ENCODE measurements at regions not wholly inside any gene's neighbourhood (a gene's known extent, or its start where the extent isn't known, plus 50 kb on each side); places are given as distances from the start of the nearest gene placed in this dataset.

GRCh38 chr9:13487498-13487897 is 208.0 kb upstream of the MPDZ start:
- Histone ChIP-seq H3K27ac (ENCODE audit: low read depth, low read length) (no peak overlapping the region), H3K79me2 (ENCODE audit: insufficient read depth, low read length) (no peaks in the 10 kb centered on the region), H3K27me3 (ENCODE audit: insufficient read depth, low read length) (no peaks in the 10 kb centered on the region), H3K4me2 (ENCODE audit: insufficient read depth, low read length) (no peak overlapping the region), H3K9me3 (ENCODE audit: low read depth, low read length) (no peaks in the 10 kb centered on the region), H4K20me1 (ENCODE audit: insufficient read depth, low read length) (no peaks in the 10 kb centered on the region), H3K36me3 (ENCODE audit: insufficient read depth, low read length) (no peaks in the 10 kb centered on the region), H3K4me1 (ENCODE audit: insufficient read depth, low read length) (peaks cover 7% of the 10 kb centered on the region), H2AFZ (ENCODE audit: low read length) (no peak overlapping the region), H3K4me3 (ENCODE audit: insufficient read depth, low read length) (no peak overlapping the region)
- DNase-seq (ENCODE audit: insufficient read length, low spot score, missing footprints): no peak
- TF ChIP-seq CTCF (IDR thresholded peaks at IDR 0.05; ENCODE audit: extremely low read depth, low read depth, low read length): no peak

- Histone ChIP-seq H3K27ac (ENCODE audit: low read depth, low read length) (no peak overlapping the region), H3K36me3 (ENCODE audit: insufficient read depth, low read length) (no peaks in the 10 kb centered on the region), H3K4me3 (ENCODE audit: insufficient read depth, low read length) (no peak overlapping the region), H3K4me2 (ENCODE audit: insufficient read depth, low read length) (no peak overlapping the region), H3K27me3 (ENCODE audit: insufficient read depth, low read length) (no peaks in the 10 kb centered on the region), H3K4me1 (ENCODE audit: insufficient read depth, low read length) (peaks cover 7% of the 10 kb centered on the region), H4K20me1 (ENCODE audit: insufficient read depth, low read length) (no peaks in the 10 kb centered on the region), H2AFZ (ENCODE audit: low read length) (no peak overlapping the region), H3K79me2 (ENCODE audit: insufficient read depth, low read length) (no peaks in the 10 kb centered on the region), H3K9me3 (ENCODE audit: low read depth, low read length) (no peaks in the 10 kb centered on the region)
- DNase-seq (ENCODE audit: insufficient read length, low spot score, missing footprints): no peak
- no peak for TF ChIP-seq CTCF (IDR thresholded peaks at IDR 0.05; ENCODE audit: extremely low read depth, low read depth, low read length)
These were observed 207.6 kb upstream of the MPDZ start for GRCh38 chr9:13487071-13487470.

GRCh38 chr9:13485068-13485596 is 205.6 kb upstream of the MPDZ start:
- H3K27ac ChIP-seq (ENCODE audit: low read depth, low read length): no peak overlapping the region
- peak overlapping the region; percentile 24 for H3K4me2 ChIP-seq (ENCODE audit: insufficient read depth, low read length)
- TF ChIP-seq CTCF (IDR thresholded peaks at IDR 0.05; ENCODE audit: extremely low read depth, low read depth, low read length): no peak
- H3K4me1 ChIP-seq (ENCODE audit: insufficient read depth, low read length): peaks cover 7% of the 10 kb centered on the region
- no peaks in the 10 kb centered on the region for H4K20me1 ChIP-seq (ENCODE audit: insufficient read depth, low read length)
- H3K36me3 ChIP-seq (ENCODE audit: insufficient read depth, low read length): no peaks in the 10 kb centered on the region
- no peaks in the 10 kb centered on the region for H3K9me3 ChIP-seq (ENCODE audit: low read depth, low read length)
- H3K79me2 ChIP-seq (ENCODE audit: insufficient read depth, low read length): no peaks in the 10 kb centered on the region
- H2AFZ ChIP-seq (ENCODE audit: low read length): no peak overlapping the region
- no peaks in the 10 kb centered on the region for H3K27me3 ChIP-seq (ENCODE audit: insufficient read depth, low read length)
- no peak overlapping the region for H3K4me3 ChIP-seq (ENCODE audit: insufficient read depth, low read length)
- DNase-seq (ENCODE audit: insufficient read length, low spot score, missing footprints): peak; percentile 51

GRCh38 chr9:13484186-13484585 is 204.7 kb upstream of the MPDZ start:
- Histone ChIP-seq H3K27me3 (ENCODE audit: insufficient read depth, low read length) (no peaks in the 10 kb centered on the region), H3K4me3 (ENCODE audit: insufficient read depth, low read length) (no peak overlapping the region), H3K4me2 (ENCODE audit: insufficient read depth, low read length) (no peak overlapping the region), H2AFZ (ENCODE audit: low read length) (no peak overlapping the region), H4K20me1 (ENCODE audit: insufficient read depth, low read length) (no peaks in the 10 kb centered on the region), H3K79me2 (ENCODE audit: insufficient read depth, low read length) (no peaks in the 10 kb centered on the region), H3K4me1 (ENCODE audit: insufficient read depth, low read length) (peaks cover 7% of the 10 kb centered on the region), H3K9me3 (ENCODE audit: low read depth, low read length) (no peaks in the 10 kb centered on the region), H3K36me3 (ENCODE audit: insufficient read depth, low read length) (no peaks in the 10 kb centered on the region), H3K27ac (ENCODE audit: low read depth, low read length) (no peak overlapping the region)
- no peak for TF ChIP-seq CTCF (IDR thresholded peaks at IDR 0.05; ENCODE audit: extremely low read depth, low read depth, low read length)
- DNase-seq (ENCODE audit: insufficient read length, low spot score, missing footprints): no peak

Measured in osteoblast (primary cell).